ENCODE measurements at regions not wholly inside any gene's neighbourhood (a gene's known extent, or its start where the extent isn't known, plus 50 kb on each side); places are given as distances from the start of the nearest gene placed in this dataset.

DNA sequence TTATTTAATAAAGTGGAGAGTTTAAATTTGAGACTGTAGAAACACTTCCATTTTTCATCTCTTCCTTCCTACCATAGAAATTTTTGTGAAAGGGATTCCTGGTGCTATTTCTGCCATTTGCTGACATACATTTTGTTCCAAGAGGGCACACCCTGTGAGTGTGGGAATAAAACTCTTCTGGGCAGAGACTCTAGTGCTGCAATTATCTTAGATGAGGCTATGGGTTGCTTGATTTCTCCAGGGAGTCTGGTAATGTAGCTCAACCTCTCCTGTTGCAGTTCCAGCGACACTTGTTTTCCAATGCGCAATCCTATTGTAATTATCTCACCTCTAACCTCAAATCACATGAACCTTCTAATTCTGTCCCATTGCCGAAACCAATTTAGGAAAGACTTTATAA lies 60.1 kb upstream of the ZSWIM2 start:
- DNase-seq (ENCODE audit: low spot score in 2 of 2), result no peak
- 37 to 60% methylated on average over 3 of the region's 3 CpGs for WGBS, 2 donors
- TF ChIP-seq, protein P1, sequence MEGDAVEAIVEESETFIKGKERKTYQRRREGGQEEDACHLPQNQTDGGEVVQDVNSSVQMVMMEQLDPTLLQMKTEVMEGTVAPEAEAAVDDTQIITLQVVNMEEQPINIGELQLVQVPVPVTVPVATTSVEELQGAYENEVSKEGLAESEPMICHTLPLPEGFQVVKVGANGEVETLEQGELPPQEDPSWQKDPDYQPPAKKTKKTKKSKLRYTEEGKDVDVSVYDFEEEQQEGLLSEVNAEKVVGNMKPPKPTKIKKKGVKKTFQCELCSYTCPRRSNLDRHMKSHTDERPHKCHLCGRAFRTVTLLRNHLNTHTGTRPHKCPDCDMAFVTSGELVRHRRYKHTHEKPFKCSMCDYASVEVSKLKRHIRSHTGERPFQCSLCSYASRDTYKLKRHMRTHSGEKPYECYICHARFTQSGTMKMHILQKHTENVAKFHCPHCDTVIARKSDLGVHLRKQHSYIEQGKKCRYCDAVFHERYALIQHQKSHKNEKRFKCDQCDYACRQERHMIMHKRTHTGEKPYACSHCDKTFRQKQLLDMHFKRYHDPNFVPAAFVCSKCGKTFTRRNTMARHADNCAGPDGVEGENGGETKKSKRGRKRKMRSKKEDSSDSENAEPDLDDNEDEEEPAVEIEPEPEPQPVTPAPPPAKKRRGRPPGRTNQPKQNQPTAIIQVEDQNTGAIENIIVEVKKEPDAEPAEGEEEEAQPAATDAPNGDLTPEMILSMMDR (IDR thresholded peaks at IDR 0.05), result no peak
- no peak for TF ChIP-seq POLR2A (IDR thresholded peaks at IDR 0.05)
- intact Hi-C loops (cut with DNase I; ENCODE audit: low total_unique reads), result no loop called here
- no peak overlapping the region for H3K4me3 ChIP-seq (ENCODE audit: low read depth, poor library complexity, severe bottlenecking)

DNA sequence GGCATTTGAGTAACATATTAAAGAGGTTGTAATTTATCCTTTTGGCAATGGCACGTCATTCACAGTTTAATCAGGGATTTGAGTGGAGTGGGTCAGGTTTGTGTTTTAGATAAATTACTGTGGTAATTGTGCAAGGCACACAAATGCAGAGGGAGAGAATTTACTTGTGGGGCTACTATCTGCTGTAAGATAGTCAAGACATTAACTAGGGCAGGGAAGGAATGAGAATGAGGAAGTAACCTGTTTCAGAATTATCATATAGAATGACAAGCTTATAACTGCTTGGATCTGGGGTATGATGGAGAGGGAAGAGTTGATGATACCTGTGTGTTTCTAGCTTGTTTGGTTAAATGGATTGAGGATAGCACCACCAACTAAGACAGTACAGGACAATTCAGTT lies 58.9 kb upstream of the ZSWIM2 start:
- H3K4me3 ChIP-seq (ENCODE audit: low read depth, poor library complexity, severe bottlenecking), result no peak overlapping the region
- 27 to 47% methylated on average over 1 of the region's 1 CpG for WGBS, 2 donors
- DNase-seq (ENCODE audit: low spot score in 2 of 2), result no peak
- TF ChIP-seq, protein P1 (IDR thresholded peaks at IDR 0.05), result no peak
- TF ChIP-seq POLR2A (IDR thresholded peaks at IDR 0.05), result no peak
- intact Hi-C loops (cut with DNase I; ENCODE audit: low total_unique reads), result no loop called here

DNA sequence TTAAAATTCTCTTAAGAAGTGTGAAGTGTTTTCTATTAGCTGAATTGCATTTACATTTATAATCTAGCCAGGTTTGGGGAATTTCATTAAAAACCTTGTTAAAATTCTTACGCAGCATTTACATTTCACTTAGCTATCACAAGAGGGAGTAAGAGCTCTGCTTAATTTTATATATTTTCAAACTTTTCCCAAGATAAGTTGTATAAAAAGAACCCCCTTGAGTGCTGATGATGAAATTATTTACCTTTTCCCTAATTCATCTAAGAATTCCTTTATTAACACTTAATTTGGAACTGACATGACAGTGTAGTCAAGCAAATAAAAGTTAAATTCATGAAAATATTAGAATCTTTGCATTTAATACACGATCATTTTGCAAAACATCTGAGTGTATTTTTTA lies 54.2 kb upstream of the ZSWIM2 start:
- intact Hi-C loops (cut with DNase I; ENCODE audit: low total_unique reads), result no loop called here
- TF ChIP-seq POLR2A (IDR thresholded peaks at IDR 0.05), result no peak
- TF ChIP-seq, protein P1 (IDR thresholded peaks at IDR 0.05), result no peak
- H3K4me3 ChIP-seq (ENCODE audit: low read depth, poor library complexity, severe bottlenecking), result no peak overlapping the region
- 79 to 81% methylated on average over 2 of the region's 2 CpGs for WGBS, 2 donors
- DNase-seq (ENCODE audit: low spot score in 2 of 2), result no peak
